ENCODE measurements at regions not wholly inside any gene's neighbourhood (a gene's known extent, or its start where the extent isn't known, plus 50 kb on each side); places are given as distances from the start of the nearest gene placed in this dataset.

DNA sequence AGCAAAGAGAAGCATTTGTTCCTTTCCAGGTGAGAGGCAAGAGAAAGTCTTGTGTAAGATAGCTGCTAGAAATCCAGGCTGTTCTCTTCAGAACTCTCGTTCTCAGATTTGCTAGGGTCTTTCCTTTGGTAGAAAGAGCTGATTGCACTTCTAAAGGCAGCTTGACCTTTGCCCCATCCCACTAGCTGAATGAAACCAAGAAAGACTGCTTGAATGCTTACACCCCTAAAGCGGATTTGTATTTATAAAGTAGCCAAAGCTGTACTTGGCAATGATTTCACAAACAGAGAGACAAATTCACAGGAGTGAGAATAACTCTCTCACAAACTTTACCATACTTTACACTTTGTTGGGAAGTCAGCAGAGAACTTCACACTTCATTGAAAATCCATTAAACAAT lies 424.1 kb downstream of the TTLL7 start:
- no peak for DNase-seq (ENCODE audit: low spot score)

DNA sequence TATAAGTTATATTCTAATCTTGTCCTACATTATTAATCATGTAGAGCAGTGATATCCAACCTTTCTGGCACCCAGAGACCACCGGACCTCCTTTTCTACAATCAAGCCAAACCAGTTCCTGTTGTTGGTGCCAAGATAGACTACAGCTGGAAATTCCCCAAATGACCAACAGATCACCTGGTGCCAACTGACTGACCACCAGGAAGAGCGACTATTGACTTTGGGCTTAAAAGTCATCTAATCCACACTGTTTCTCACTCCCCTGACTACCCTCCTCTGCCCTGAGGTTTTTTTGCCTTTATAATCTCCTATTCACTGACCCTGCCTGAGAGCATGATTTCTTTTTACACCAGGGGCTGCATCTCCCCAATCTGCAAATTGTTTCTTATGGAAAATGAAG lies 425.2 kb downstream of the TTLL7 start:
- no peak for DNase-seq (ENCODE audit: low spot score)

DNA sequence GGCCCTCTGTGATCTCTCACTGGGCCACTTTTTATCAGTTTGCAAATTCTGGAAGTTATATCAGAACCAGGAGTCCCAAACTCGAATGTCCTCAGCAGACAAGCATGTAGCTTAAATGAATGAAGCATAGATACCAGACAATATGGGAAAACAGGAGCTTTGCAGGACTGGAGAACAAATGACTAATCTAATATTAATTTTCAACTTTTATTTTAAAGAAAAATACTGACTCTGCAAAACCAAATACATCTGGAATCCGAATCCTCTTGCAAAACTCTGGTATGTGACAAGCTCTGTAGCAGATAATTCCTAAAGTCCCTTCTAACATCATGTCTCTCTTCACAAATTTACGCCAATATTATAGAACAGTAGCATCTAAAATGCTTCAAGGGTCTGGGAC lies 427.4 kb downstream of the TTLL7 start:
- no peak for DNase-seq (ENCODE audit: low spot score)

DNA sequence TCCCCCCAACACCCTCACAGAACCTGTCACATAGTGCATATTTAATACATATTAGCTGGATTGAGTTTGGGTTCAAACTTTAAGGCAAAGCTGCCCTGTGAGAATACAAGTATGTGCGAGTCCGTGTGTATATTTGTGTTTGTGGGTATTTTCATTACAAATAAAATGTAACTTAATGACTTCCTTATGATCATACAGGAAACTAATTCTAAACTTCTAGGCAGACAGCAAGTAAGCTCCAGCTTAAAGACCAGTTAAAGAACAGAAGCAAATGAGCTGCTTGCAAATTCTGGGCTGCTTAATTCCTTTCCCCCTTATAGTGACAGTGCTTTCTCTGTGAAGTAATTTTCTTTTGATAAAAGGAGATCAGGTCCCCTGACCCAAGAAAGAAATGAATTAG lies 437.6 kb downstream of the TTLL7 start:
- no peak for DNase-seq (ENCODE audit: low spot score)

DNA sequence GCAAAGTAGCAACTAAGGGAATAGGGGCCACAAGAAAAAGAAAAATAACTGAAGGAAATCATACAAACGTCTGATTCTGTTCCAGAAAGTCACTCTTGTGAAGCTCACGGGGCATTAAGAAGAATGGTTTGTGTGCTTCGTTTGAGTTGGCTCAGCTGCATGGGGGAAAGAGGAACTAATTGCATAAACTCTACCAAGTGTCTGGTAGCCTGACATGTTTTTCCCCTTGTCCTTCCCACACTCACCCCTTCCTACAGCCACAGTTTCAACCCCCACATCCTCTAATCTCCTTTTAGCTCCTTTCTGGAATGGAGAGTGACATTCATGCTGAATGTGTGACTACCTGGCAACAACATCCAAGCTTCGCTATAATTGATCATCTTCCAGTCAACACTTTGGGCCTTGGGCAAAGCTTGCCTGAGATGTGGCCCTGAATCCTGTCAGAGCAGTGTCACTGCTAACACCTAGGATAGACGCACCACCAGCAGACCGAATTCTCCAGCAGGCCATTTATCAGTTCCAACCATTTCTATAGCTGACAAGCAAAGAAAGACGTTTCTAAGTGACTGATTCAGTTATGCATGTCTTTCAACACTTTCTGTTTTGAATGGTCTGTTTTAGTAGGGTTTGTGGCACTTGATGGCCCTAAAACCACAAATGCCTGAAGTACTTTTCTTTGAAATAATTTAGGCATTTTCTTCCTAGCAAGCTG lies 439.6 kb downstream of the TTLL7 start:
- DNase-seq (ENCODE audit: low spot score) = no peak

DNA sequence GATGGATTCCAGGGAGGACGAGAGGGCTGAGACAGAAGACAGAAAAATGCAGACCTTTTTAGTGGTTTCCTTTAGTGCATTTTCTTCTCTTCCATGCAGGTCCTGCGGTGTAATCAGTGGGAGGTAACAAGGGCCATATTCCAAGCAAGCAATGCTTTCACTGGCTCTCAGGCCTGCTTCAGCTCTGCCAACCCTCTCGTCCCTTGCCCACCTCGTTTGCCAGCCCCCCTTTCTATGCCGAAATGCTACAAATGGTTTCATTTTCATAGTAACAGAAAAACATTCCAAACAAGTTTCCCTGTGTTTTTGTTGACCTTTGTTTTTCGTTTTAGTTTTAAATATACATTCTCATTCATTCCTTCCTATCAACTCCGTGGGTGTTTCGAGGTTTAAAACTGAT lies 443.1 kb downstream of the TTLL7 start:
- no peak for DNase-seq (ENCODE audit: low spot score)

DNA sequence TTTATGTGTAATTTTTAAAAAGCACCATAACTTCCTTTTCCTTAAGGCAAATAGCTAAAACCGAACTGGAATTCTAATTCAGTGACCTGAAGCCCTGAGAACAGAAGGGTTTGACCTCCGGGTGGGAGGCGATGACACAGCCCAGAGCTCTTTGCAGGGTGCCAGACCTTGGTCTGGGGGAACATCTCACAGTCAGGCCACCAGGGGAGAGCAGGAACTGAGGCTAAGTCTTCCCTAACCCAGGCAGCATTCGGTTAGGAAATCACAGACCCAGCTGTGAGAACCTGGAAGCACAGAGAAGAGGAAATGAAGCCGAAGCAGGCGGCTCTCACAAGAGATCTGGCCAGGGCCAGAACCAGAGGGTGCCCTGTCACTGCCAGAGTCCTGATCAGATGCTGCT lies 444.8 kb downstream of the TTLL7 start:
- no peak for DNase-seq (ENCODE audit: low spot score)

DNA sequence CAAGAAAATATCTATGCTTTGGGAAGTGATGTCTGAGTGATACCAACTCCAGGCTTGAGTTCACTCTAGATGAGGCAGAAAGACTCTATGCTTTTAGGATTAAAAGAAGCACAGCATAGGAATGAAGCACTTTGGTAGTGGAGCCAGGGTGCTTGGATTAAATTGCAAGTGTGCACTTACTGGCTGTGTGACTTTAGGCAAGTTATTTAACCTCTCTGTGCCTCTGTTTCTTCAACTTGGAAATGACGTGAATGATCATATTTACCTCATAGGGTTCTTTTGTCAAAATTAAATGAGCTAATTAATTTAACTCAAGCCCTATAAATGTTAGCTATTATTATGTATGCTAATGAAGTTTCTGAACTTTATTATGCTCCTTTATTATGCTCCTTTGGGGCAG lies 446.1 kb downstream of the TTLL7 start:
- DNase-seq (ENCODE audit: low spot score) = no peak

DNA sequence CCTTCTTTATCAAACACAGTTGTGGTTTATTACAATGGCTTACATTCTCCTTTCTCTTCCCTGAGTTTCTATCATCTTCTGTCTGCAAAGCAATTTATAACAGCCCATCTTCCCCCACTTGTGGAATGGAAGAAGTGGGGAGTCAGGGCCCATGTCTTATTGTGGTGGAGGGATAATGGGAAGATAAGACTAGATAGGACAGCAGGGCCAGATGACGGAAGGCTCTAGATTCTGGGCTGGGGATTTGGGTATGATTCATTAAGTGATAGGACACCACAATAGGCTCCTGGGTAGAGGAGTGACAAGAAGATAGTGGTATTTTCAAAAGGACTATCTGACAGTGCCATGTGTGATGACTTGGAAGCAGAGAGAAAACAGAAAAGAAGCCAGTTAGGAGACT lies 450.6 kb downstream of the TTLL7 start:
- DNase-seq (ENCODE audit: low spot score) = no peak

DNA sequence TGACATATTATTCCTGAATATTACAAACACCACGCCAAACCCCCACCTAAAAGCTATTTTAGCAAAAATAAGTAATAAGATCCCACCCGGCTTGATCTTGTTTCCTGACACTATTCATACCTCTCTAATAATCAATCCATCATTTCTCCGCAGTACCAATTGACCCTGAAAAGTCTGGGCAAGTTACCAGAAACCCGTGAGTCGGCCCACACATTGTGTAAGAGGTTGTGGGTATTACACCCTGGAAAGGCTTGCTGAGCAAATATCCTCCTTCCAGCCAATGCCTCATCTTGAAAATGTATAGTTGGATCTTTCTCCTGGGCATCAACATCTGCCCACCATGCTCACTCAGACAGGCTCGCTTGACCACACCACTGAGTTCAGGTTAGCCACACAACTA lies 451.0 kb downstream of the TTLL7 start:
- DNase-seq (ENCODE audit: low spot score) = no peak

DNA sequence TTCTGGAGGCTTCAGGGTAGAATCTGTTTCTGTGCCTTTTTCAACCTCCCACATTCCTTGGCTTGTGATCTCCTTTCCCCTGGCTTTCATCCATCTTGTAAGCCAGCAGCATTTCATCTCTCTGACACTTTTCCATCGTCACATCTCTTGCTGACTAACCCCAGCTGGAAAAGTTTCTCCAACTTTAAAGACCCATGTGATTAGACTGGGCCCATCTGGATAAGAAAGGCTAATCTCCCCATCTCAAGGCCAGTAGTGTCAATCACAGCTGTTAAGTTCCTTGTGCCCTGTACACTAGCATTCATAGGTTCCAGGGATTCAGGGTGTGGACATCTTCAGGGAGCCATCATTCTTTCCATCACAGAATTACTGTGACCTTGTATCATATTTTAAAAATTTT lies 452.1 kb downstream of the TTLL7 start:
- DNase-seq (ENCODE audit: low spot score) = no peak

DNA sequence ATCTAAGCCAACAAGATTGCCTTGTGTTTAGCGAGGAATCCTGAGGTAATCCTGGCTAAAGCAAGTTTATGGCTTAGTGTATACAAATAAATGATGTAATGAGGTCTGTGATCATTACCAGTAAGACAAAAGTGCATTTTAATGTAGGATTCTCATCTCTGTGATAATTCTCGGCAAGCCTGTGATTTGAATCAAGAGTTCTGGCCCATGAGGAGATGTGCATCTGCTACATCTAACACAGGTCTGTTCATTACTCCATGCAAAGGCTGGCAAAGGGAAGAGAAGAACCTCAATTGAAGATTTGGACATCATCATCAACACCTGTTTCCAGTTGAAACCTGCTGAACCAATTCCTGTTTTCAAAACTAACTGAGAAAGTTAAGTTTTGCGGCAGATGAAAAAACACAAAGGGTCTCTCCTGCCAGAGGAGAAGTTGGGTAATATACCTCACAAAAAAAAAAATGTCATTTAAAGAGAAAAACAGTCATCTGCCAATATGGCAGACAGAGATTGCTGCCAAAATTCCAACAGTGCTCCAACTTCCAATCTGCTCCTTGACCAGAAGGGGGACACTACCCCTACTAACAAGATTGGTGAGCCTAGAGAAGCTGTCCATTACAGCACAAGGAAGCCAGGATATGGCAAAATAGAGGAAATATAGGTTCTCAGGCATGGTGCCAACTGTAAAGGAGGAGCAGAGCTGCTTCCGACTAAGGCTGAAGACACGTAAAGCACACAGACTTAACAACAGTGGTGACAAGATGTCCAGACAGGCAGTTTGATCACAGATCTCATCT lies 453.7 kb downstream of the TTLL7 start:
- DNase-seq (ENCODE audit: low spot score) = no peak

DNA sequence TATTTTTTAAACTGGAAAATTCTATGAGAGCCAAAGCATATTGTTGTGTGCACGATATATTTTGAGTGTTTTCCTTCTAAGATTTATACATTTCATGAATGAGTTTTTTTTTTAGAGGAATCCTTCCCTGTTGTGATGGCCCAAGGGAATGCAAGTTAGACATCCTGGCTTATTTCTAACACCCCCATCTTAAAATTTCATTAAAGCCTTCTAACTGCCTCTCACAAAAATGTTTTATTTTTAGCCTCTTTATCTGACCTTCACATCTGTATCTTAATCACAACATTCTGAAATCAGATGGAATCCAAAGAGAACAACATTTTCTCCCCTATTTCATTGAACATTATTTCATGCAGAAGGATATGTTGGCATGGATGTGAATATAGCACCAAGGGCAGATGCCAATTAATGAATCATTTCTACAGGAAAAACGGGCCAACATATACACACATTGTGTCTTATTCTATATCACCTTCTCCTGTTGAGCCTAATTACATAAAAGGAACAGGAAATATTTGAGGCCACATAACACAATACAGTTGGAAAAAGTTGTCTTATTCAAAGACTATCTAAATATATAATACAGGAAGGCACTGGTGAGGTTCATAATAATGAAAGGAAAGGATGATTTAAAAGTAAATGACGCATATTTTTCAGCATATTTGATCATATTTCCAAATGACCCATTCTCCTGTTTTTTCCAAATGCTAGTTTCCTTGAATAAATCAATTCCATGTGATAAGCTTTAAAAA lies 455.5 kb downstream of the TTLL7 start:
- no peak for DNase-seq (ENCODE audit: low spot score)

DNA sequence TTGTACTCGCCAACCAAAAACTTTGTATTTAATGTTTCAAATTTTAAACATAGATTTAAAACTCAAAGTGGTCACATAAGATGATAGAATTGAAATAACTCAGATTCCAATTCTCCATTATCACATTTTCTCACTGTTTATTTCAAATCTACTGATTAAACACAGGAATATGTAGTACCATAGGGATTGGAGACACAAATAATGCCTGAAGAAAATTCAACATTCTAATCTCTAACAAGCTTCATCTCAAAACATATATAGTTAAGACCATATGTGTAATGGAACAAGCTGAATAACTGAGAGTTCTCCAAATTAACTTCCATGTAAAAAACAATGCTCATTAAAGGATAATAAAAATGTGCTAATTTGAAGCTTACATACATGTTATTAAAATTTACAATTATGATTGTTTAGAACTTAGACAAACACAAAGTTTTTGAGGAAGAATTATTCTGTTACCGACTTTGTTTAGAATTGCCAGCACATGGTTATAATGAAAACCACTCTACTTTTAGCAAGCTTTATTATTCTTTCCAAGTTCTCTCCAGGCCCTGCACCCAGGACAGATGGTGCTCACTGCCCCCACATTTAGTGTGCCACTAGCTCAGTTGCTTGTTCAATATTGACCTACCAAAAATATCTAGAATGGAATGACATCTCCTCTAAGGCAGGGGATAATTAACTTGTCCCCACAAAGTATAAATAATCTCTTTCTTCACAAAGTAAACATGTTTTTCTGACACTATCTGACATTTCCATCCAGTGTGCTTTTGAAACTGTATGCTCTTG lies 467.2 kb downstream of the TTLL7 start:
- no peak for DNase-seq (ENCODE audit: low spot score)

DNA sequence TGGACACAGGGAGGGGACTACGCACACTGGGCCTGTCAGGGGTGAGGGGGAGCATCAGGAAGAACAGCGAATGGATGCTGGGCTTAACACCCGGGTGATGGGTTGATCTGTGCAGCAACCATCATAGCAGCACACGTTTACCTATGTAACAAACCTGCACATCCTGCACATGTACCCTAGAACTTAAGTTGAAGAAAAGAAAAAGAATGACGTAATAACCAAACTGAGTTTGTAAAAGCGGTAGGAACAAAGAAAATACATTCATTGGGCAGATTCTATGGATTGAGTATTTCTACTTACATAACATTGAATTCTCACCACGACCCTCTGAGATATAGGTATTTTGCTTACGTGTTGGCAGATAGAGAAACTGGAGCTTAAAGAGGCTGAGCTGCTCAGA lies 468.4 kb downstream of the TTLL7 start:
- no peak for DNase-seq (ENCODE audit: low spot score)

DNA sequence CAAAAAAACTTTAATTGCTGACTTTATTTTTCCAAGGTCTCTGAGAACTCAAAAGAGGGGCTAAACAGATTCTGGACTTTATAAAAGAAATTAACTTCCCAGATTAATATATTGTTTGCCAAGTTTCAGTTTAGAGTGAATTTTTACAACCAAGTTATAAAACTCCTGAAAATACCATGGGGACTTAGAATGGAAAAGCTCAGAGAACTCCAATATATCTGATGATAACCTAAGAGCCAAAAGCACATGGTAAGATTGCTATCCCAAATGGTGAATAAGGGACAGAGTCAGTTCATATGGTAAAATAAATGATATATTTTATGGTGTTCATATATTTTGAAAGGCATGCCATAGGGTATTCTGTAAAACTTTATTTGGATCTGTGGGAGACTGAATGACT lies 470.9 kb downstream of the TTLL7 start:
- DNase-seq (ENCODE audit: low spot score) = no peak

DNA sequence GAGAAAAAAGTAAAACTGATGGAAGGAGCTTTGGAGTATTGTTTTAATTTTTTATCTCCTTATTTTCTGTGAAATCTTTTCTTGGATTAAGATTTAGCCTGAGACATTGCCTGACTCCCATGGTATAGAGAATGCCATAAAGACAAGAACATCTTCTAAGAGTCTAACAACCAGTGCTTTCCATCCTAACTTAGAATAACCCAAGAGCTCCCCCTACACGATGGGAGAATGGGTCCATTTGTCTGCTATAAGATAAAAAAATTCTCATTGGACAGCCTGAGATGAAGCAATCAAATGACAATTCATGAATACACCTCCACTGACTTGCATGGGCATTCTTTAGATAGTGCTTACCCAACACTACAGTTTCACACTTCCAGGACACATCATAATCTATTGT lies 478.1 kb downstream of the TTLL7 start:
- no peak for DNase-seq (ENCODE audit: low spot score)

DNA sequence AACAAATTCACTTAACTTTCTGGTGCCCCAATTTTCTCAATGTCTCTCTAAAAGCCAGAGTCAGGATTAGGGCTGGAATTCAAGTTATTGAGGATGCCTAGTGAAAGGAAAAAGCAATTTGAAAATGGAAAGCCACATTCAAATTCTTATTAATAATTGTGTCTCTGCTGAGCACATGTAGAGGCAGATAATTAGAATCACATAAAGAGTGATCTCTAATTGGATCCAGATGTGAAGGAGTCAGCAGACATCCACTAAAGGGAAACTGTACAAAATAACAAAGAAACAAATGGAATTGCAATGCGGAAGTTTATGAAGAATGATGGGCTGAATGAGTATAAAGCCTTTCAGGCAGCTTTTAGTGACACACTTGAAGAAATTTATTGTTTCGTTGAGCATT lies 482.6 kb downstream of the TTLL7 start:
- no peak for DNase-seq (ENCODE audit: low spot score)

DNA sequence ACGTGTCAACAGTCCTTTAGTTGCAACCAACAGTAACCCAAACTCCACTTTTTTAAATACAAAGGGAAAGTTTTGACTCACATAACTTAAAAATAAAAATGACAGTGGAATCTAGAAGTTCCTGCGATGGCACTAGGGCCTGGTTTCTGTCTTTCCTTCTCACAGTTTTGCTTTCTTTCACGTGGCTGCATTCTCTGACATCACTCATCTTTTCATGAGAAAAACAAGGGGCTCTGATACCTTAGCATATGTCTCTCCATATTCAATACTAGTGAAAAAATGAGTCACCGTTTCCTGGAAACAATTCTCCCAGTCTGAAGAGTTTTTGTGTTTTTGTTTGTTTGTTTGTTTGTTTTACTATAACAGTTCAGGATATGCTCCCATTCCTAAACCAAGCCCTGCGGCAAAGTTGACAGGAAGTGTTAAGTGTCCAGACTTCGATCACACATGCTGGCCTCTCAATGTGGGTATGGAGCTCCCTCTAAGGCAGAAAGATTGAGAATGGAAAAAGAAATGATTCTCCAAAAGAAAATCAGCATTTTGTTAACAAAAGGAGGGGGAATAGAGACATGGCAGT lies 483.3 kb downstream of the TTLL7 start:
- DNase-seq (ENCODE audit: low spot score) = no peak

DNA sequence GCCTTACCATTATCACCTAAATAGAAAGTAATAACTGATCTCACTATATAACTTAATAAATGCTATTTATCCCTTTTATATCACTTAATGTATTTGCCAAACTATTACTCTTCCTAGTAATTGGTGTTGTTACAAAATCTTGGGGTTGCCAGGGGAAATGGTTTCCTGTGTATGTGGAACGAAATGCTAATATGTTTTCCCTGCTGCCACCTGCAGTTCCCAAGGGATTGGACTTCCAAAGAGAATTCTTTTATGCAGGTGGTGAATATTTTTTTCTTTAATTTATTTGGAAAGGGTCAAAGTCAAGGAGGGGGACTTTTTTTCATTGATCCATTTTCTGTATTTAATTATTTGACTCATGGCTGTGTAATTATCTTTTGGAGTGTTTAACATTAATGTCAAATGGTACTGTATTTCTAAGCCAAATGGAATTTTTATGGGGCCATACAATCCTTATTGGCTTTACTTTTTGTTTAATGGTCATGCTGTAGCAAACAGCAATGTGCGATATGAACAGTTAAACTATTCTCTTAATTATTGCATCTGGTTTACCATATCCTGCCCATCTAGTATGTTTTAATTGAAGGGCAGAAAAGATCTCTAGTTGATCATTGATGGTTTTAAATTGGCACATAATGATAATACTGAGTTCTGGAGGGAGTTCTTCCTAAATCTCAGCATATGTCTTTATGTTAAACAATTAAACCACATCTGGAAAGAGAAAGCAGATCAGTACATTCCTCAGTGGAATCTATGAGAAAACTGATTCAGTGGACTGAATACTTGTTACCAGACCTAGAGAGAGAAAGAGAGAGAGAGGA lies 486.3 kb downstream of the TTLL7 start:
- DNase-seq (ENCODE audit: low spot score) = no peak

DNA sequence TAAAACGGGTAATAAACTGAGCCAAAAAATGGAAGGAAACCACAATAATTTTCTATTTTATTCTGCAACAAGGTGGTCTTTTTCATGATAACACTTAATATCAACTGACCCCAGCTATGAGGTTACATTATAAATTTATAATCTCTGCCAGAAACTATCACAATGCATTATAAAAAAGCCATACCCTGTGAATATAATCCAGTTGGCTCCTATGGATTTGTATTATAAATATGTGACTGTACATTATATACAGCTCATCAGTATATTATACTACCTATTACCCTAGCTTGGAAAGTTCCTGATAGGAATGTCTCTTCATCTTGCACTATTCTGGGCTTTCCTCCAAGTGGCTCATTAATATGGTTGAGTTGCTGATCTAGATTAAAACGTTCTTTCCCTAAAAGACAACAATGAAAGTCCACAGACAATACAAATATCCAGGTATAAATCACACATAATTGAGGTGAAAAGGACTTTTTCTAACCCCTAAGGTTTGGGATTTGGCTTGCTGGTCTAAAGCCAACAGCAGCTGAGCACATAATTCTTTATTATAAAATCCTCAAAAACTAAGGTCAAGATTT lies 487.7 kb downstream of the TTLL7 start:
- DNase-seq (ENCODE audit: low spot score) = no peak
